Retinal pigment epithelial cell (primary cell): ENCODE measurements at regions not wholly inside any gene's neighbourhood (a gene's known extent, or its start where the extent isn't known, plus 50 kb on each side); places are given as distances from the start of the nearest gene placed in this dataset.

Experiments
- DNase-seq: peaks from one replicate; pipeline ENCODE4 v3.0.0-alpha.2; 2010; ENCODE audit warnings: low read depth
- H3K4me3 ChIP-seq: 2 replicates; pipeline ENCODE4 v1.5.1; 2011; ENCODE audit warnings: mild to moderate bottlenecking, low read length, control low read depth, moderate library complexity
- TF ChIP-seq, protein P1 (sequence below): conservative IDR thresholded peaks from 2 replicates; pipeline ENCODE4 v1.5.1; 2011; ENCODE audit warnings: low read depth, low read length, control low read depth, inconsistent platforms

DNA sequence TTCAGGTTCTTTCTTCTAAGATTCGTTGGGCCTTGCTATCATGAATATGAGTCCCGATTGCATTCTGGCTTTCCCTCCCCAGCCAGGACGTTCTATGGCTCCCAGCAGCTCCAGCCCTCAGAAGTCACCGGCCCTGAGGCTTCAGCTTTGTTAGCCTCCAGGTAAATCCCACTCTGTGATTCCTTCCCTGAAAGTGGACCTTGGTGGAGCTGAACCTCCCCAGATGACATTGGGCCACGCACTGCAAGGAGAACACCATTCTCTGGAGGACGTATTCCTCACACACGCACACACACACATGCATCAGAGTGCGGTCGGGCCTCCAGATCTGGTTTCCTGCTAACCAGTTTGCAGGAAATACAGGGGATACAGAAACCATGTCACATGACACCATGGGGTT, 487.3 kb upstream of the CDH4 start:
- no peak for DNase-seq
- TF ChIP-seq, protein P1, sequence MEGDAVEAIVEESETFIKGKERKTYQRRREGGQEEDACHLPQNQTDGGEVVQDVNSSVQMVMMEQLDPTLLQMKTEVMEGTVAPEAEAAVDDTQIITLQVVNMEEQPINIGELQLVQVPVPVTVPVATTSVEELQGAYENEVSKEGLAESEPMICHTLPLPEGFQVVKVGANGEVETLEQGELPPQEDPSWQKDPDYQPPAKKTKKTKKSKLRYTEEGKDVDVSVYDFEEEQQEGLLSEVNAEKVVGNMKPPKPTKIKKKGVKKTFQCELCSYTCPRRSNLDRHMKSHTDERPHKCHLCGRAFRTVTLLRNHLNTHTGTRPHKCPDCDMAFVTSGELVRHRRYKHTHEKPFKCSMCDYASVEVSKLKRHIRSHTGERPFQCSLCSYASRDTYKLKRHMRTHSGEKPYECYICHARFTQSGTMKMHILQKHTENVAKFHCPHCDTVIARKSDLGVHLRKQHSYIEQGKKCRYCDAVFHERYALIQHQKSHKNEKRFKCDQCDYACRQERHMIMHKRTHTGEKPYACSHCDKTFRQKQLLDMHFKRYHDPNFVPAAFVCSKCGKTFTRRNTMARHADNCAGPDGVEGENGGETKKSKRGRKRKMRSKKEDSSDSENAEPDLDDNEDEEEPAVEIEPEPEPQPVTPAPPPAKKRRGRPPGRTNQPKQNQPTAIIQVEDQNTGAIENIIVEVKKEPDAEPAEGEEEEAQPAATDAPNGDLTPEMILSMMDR = no peak

DNA sequence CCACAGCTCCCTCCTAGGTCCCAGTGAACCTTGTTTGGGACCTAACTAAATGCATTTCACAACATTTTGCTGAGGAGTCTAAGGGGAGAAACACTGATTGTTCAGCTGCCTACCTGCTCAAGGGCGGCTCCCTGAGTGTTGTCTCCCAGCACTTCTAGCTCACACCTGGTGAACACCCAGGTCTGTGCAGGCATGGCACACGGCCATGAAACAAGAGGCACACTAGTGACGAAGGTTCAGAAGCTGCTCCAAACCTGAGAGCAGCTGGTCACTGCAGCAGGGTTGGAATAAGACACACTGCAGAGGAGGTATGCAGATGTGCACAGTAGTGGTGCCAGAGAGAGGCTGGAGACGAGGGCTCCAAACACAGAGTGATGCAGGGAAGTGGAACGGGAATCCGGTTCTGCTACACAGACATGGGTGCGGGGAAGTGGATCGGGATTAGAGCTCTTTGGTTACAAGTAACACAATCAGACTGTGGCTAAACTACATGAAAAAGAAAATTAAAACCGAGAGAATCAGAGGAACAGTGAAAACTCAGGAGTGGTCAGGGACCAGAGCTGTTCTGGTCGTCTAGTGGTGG, 486.1 kb upstream of the CDH4 start:
- no peak overlapping the region for H3K4me3 ChIP-seq
- TF ChIP-seq, protein P1 = no peak
- no peak for DNase-seq

More for the DNA sequence above, 487.3 kb upstream of the CDH4 start:
- no peak overlapping the region for H3K4me3 ChIP-seq

DNA sequence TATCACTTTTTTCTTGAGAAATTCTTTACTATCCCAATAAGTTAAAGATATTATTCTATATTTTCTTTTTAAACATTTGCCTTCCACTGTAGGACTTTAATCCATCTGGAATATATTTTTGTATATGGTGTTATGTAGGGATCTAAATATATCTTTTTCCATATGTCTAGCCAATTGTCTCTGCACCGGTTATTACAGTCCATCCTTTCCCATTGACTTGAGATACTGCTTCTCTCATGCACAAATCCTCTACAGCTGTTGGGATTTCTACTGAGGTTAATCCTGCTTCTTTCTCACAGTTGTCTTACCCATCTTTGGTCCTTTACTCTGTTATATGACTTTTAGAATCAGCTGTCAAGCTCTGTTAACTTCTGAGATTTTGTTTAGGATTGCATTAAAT, 483.8 kb upstream of the CDH4 start:
- H3K4me3 ChIP-seq = no peak overlapping the region
- no peak for DNase-seq
- TF ChIP-seq, protein P1 = no peak

DNA sequence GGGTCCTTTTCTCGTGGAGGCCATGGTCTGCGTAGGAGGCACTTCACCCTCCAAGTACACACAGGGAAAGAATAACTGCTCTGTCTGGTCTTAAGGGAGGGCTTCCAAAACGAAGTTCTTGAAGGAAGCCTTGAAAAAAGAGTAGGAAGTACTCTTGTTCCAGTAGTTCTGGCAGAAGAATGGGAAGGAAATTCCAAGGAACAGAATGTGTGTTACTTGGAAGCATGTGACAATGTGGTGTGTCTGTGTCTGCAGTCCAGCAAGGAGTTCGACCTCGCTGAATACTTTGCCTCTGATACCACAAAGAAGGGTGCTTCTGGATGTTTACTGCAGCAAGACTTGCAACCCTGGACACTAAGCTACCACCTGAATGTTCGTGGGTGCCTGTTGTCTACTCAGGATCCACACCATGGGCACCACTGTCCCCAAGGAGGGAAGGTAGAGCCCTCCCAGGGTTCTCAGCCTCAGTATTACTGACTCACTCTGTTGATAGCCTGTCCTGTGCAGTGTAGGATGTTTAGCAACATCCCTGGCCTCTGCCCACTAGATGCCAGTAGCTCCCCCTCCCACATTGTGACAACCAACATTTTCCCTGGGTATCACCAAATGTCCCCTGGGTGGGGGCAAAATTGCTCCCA, 471.6 kb upstream of the CDH4 start:
- TF ChIP-seq, protein P1 = no peak
- no peak for DNase-seq
- H3K4me3 ChIP-seq = no peak overlapping the region

DNA sequence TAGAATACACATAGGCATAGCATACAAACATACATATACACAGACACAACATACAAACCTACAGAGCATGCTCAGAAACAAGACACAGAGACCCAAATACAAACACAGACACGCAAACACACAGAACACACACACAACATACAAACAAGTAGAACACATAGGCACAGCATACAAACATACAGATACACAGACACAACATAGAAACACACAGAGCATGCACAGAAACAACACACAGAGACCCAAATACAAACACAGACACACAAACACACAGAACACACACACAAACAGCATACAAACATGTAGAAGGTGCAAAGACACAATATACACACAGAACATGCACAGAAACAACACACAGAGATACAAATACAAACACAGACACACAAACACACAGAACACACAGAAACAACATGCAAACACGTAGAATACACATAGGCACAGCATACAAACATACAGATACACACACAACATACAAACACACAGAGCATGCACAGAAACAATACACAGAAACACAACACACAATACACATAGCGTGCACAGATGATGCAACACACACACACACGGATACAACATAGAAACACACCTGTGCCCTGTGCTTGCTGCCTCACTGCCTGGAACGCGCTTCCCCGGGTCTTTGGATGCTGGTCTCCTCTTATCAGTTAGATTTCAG, 469.0 kb upstream of the CDH4 start:
- no peak overlapping the region for H3K4me3 ChIP-seq
- no peak for DNase-seq
- TF ChIP-seq, protein P1 = no peak

DNA sequence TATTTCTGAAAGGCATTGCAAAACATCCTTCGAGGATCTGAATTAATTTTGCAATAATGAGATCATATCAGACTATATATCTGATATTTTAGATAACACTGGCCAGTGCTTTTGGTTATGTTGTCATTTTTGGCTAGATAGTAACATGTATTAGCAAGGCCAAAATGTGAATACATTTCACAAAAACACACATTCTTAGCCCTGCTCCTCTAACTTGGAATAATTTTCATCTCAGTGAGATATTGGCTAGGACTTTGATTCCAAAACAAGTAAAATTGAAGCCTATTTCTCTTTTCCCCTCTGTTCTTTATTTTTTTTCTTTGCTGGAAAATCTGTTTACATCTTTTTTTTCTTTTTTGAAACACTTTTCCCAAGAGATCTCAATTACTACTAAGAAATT, 466.8 kb upstream of the CDH4 start:
- TF ChIP-seq, protein P1 = no peak

DNA sequence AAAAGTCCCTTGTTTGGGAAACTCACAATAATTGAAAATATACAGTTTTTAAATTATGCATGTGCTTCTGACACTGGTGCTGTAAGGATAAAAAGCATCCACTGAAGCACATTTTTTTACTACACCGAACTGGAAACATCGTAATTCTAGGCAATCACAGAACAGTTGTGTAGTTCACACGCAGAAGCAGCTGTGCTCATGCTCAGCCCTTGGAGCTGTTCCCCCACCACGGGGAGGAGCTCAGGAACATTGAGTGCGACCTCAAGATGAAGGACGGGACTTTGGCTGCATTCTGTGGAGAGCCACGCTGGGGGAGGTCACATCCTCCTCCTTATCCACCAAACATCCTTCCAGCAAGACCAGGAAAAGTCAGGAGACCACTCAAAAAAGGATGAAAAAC, 466.3 kb upstream of the CDH4 start:
- DNase-seq = no peak
- no peak overlapping the region for H3K4me3 ChIP-seq
- TF ChIP-seq, protein P1 = no peak

More for the DNA sequence above, 466.8 kb upstream of the CDH4 start:
- no peak for DNase-seq
- no peak overlapping the region for H3K4me3 ChIP-seq
